SK-N-SH treated with all-trans-retinoic acid at 6 μM for 48 hours (cell line): ENCODE measurements at regions not wholly inside any gene's neighbourhood (a gene's known extent, or its start where the extent isn't known, plus 50 kb on each side); places are given as distances from the start of the nearest gene placed in this dataset.

ENCODE experiments used
- ATAC-seq: fragments of 200-7000 bp; cut with Tn5 transposase; 3 replicates; pipeline ENCODE4 v1.9.1; 2020; ENCODE audit warnings: mild to moderate bottlenecking, moderate library complexity
- CSDC2 ChIP-seq: fragments of 250-450 bp; sonication (Bioruptor Pico); IDR thresholded peaks from 2 replicates; pipeline ENCODE4 v1.5.0; 2020; ENCODE audit warnings: mild to moderate bottlenecking, moderate library complexity
- ESRRG ChIP-seq: fragments of 250-450 bp; sonication (Bioruptor Pico); IDR thresholded peaks from 2 replicates; pipeline ENCODE4 v1.6.1; 2021; ENCODE audit warnings: mild to moderate bottlenecking
- GLIS3 ChIP-seq: fragments of 250-450 bp; sonication (Bioruptor Pico); IDR thresholded peaks from 2 replicates; pipeline ENCODE4 v1.5.0; 2020; ENCODE audit warnings: mild to moderate bottlenecking, moderate library complexity
- ISL1 ChIP-seq: fragments of 250-450 bp; sonication (Bioruptor Pico); IDR thresholded peaks from 2 replicates; pipeline ENCODE4 v2.1.2; 2022; ENCODE audit warnings: mild to moderate bottlenecking, moderate library complexity
- OSR1 ChIP-seq: fragments of 250-450 bp; sonication (Bioruptor Pico); IDR thresholded peaks from 2 replicates; pipeline ENCODE4 v1.8.0; 2022; ENCODE audit warnings: moderate library complexity, mild to moderate bottlenecking, inconsistent platforms
- PPARA ChIP-seq: fragments of 250-450 bp; sonication (Bioruptor Pico); IDR thresholded peaks from 2 replicates; pipeline ENCODE4 v1.5.0; 2020; ENCODE audit warnings: mild to moderate bottlenecking, borderline replicate concordance
- RARB ChIP-seq: fragments of 250-450 bp; sonication (Bioruptor Pico); IDR thresholded peaks from 2 replicates; pipeline ENCODE4 v1.8.0; 2021; ENCODE audit warnings: mild to moderate bottlenecking, moderate library complexity
- SNAI2 ChIP-seq: fragments of 250-450 bp; sonication (Bioruptor Pico); IDR thresholded peaks from 2 replicates; pipeline ENCODE4 v1.5.0; 2020; ENCODE audit warnings: mild to moderate bottlenecking, moderate library complexity
- TCF4 ChIP-seq: fragments of 250-450 bp; sonication (Bioruptor Pico); IDR thresholded peaks from 2 replicates; pipeline ENCODE4 v1.8.0; 2021; ENCODE audit warnings: mild to moderate bottlenecking, moderate library complexity, borderline replicate concordance
- TOX ChIP-seq: fragments of 250-450 bp; sonication (Bioruptor Pico); IDR thresholded peaks from 2 replicates; pipeline ENCODE4 v1.8.0; 2021; ENCODE audit warnings: mild to moderate bottlenecking, moderate library complexity, borderline replicate concordance
- ZFP3 ChIP-seq: fragments of 250-450 bp; sonication (Bioruptor Pico); IDR thresholded peaks from 2 replicates; pipeline ENCODE4 v1.5.0; 2020; ENCODE audit warnings: mild to moderate bottlenecking, moderate library complexity
- ZFP30 ChIP-seq: fragments of 450-650 bp; formaldehyde crosslinking; IDR thresholded peaks from 2 replicates; pipeline ENCODE4 v1.5.0; 2022; ENCODE audit warnings: mild to moderate bottlenecking, moderate library complexity
- ZNF565 ChIP-seq: fragments of 450-650 bp; formaldehyde crosslinking; conservative IDR thresholded peaks from 2 replicates; pipeline ENCODE4 v1.5.0; 2020; ENCODE audit warnings: low read depth, mild to moderate bottlenecking, moderate library complexity
- ZNF70 ChIP-seq: fragments of 450-650 bp; formaldehyde crosslinking; IDR thresholded peaks from 2 replicates; pipeline ENCODE4 v1.5.0; 2020; ENCODE audit warnings: mild to moderate bottlenecking, moderate library complexity
- ZNF8 ChIP-seq: fragments of 450-650 bp; formaldehyde crosslinking; IDR thresholded peaks from 2 replicates; pipeline ENCODE4 v1.5.0; 2020; ENCODE audit warnings: mild to moderate bottlenecking, moderate library complexity
- TF ChIP-seq, protein P1 (sequence below): fragments of 250-450 bp; sonication (Bioruptor Pico); IDR thresholded peaks from 2 replicates; pipeline ENCODE4 v1.5.1; 2020; ENCODE audit warnings: low read depth, mild to moderate bottlenecking, moderate library complexity
- TF ChIP-seq, protein P2 (sequence below): fragments of 250-450 bp; sonication (Bioruptor Pico); IDR thresholded peaks from 2 replicates; pipeline ENCODE4 v1.8.0; 2021; ENCODE audit warnings: low read depth, mild to moderate bottlenecking, moderate library complexity, borderline replicate concordance
- TF ChIP-seq, protein P3 (sequence below): fragments of 250-450 bp; sonication (Bioruptor Pico); IDR thresholded peaks from 2 replicates; pipeline ENCODE4 v1.8.0; 2020; ENCODE audit warnings: mild to moderate bottlenecking, moderate library complexity, borderline replicate concordance
- TF ChIP-seq, protein P4 (sequence below): fragments of 250-450 bp; sonication (Bioruptor Pico); IDR thresholded peaks from 2 replicates; pipeline ENCODE4 v1.5.0; 2020; ENCODE audit warnings: mild to moderate bottlenecking, moderate library complexity
- TF ChIP-seq, protein P5 (sequence below): fragments of 250-450 bp; sonication (Bioruptor Pico); IDR thresholded peaks from 2 replicates; pipeline ENCODE4 v1.5.1; 2021; ENCODE audit warnings: mild to moderate bottlenecking, moderate library complexity

DNA sequence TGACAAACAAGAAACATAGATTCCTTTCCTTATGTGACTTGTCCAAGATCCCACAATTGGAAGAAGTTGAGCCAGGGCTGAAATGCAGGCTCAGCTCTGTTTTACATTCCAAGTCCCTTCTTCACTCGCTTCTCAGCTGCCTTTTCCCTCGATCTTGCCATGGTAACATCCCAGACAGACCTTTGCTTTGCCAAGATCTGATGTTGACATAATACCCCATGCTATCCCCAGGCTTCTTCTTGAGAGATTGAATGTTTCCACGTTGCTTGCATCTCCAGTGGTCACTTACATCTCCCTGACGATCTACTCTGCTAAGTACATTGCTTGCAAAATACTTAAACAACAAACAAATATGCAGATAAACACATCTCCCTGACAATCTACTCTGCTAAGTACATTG, 63.5 kb downstream of the TBXT start:
- no peak for ATAC-seq
- TF ChIP-seq ESRRG (no peak), RARB (CRISPR knock-in tag) (no peak), TCF4 (no peak), ZFP30 (CRISPR knock-in tag) (no peak), GLIS3 (CRISPR knock-in tag) (no peak), SNAI2 (CRISPR knock-in tag) (no peak), OSR1 (CRISPR knock-in tag) (no peak), ZNF70 (CRISPR knock-in tag) (no peak), ZFP3 (CRISPR knock-in tag) (no peak), CSDC2 (CRISPR knock-in tag) (no peak), ISL1 (CRISPR knock-in tag) (no peak), ZNF565 (CRISPR knock-in tag) (no peak), ZNF8 (no peak), PPARA (CRISPR knock-in tag) (no peak)
- TF ChIP-seq, protein P1, sequence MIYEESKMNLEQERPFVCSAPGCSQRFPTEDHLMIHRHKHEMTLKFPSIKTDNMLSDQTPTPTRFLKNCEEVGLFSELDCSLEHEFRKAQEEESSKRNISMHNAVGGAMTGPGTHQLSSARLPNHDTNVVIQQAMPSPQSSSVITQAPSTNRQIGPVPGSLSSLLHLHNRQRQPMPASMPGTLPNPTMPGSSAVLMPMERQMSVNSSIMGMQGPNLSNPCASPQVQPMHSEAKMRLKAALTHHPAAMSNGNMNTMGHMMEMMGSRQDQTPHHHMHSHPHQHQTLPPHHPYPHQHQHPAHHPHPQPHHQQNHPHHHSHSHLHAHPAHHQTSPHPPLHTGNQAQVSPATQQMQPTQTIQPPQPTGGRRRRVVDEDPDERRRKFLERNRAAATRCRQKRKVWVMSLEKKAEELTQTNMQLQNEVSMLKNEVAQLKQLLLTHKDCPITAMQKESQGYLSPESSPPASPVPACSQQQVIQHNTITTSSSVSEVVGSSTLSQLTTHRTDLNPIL (CRISPR knock-in tag): no peak
- TF ChIP-seq, protein P2, sequence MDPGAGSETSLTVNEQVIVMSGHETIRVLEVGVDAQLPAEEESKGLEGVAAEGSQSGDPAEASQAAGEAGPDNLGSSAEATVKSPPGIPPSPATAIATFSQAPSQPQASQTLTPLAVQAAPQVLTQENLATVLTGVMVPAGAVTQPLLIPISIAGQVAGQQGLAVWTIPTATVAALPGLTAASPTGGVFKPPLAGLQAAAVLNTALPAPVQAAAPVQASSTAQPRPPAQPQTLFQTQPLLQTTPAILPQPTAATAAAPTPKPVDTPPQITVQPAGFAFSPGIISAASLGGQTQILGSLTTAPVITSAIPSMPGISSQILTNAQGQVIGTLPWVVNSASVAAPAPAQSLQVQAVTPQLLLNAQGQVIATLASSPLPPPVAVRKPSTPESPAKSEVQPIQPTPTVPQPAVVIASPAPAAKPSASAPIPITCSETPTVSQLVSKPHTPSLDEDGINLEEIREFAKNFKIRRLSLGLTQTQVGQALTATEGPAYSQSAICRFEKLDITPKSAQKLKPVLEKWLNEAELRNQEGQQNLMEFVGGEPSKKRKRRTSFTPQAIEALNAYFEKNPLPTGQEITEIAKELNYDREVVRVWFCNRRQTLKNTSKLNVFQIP (CRISPR knock-in tag): no peak
- TF ChIP-seq, protein P3, sequence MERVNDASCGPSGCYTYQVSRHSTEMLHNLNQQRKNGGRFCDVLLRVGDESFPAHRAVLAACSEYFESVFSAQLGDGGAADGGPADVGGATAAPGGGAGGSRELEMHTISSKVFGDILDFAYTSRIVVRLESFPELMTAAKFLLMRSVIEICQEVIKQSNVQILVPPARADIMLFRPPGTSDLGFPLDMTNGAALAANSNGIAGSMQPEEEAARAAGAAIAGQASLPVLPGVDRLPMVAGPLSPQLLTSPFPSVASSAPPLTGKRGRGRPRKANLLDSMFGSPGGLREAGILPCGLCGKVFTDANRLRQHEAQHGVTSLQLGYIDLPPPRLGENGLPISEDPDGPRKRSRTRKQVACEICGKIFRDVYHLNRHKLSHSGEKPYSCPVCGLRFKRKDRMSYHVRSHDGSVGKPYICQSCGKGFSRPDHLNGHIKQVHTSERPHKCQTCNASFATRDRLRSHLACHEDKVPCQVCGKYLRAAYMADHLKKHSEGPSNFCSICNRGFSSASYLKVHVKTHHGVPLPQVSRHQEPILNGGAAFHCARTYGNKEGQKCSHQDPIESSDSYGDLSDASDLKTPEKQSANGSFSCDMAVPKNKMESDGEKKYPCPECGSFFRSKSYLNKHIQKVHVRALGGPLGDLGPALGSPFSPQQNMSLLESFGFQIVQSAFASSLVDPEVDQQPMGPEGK (CRISPR knock-in tag): no peak
- TF ChIP-seq, protein P4, sequence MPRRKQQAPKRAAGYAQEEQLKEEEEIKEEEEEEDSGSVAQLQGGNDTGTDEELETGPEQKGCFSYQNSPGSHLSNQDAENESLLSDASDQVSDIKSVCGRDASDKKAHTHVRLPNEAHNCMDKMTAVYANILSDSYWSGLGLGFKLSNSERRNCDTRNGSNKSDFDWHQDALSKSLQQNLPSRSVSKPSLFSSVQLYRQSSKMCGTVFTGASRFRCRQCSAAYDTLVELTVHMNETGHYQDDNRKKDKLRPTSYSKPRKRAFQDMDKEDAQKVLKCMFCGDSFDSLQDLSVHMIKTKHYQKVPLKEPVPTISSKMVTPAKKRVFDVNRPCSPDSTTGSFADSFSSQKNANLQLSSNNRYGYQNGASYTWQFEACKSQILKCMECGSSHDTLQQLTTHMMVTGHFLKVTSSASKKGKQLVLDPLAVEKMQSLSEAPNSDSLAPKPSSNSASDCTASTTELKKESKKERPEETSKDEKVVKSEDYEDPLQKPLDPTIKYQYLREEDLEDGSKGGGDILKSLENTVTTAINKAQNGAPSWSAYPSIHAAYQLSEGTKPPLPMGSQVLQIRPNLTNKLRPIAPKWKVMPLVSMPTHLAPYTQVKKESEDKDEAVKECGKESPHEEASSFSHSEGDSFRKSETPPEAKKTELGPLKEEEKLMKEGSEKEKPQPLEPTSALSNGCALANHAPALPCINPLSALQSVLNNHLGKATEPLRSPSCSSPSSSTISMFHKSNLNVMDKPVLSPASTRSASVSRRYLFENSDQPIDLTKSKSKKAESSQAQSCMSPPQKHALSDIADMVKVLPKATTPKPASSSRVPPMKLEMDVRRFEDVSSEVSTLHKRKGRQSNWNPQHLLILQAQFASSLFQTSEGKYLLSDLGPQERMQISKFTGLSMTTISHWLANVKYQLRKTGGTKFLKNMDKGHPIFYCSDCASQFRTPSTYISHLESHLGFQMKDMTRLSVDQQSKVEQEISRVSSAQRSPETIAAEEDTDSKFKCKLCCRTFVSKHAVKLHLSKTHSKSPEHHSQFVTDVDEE: no peak
- TF ChIP-seq, protein P5, sequence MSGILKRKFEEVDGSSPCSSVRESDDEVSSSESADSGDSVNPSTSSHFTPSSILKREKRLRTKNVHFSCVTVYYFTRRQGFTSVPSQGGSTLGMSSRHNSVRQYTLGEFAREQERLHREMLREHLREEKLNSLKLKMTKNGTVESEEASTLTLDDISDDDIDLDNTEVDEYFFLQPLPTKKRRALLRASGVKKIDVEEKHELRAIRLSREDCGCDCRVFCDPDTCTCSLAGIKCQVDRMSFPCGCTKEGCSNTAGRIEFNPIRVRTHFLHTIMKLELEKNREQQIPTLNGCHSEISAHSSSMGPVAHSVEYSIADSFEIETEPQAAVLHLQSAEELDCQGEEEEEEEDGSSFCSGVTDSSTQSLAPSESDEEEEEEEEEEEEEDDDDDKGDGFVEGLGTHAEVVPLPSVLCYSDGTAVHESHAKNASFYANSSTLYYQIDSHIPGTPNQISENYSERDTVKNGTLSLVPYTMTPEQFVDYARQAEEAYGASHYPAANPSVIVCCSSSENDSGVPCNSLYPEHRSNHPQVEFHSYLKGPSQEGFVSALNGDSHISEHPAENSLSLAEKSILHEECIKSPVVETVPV (CRISPR knock-in tag): no peak

DNA sequence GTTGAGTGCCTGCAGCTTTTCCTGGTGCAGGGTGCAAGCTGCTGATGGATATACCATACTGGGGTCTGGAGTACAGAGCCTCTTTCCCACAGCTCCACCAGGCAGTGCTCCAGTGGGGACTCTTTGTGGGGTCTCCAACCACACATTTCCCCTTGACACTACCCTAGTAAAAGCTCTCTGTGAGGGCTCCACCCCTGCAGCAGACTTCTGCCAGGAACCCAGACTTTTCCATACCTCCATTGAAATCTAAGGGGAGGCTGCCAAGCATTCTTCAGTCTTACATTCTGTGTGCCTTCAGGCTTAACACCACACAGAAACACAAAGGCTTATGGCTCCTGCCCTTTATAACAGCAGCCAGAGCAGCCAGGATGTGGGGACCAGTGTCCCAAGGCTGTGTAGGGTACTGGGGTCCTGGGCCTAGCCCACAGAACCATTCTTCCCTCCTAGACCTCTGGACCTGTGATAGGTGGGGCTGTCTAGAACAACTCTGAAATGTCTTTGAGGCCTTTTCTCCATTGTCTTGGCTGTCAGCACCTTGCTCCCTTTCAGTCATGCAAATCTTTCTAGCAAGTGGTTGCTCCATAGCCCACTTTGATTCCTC, 65.7 kb downstream of the TBXT start:
- TF ChIP-seq TCF4 (no peak), PPARA (CRISPR knock-in tag) (no peak), TOX (CRISPR knock-in tag) (no peak), ZNF70 (CRISPR knock-in tag) (no peak), ZNF565 (CRISPR knock-in tag) (no peak), ZFP30 (CRISPR knock-in tag) (no peak)
- TF ChIP-seq, protein P1 (CRISPR knock-in tag): no peak
- TF ChIP-seq, protein P3 (CRISPR knock-in tag): no peak
- TF ChIP-seq, protein P5 (CRISPR knock-in tag): no peak
- TF ChIP-seq, protein P4: no peak
- no peak for ATAC-seq
